Left colon (tissue), 2 donors: ENCODE measurements at regions not wholly inside any gene's neighbourhood (a gene's known extent, or its start where the extent isn't known, plus 50 kb on each side); places are given as distances from the start of the nearest gene placed in this dataset.
"Not testable (repeated sequence)": the region's sequence is repeated elsewhere in the genome, so short reads cannot be mapped to it uniquely, and the experiment has no call there.

Experiments used
- ATAC-seq: fragments of 200-7000 bp; cut with Tn5 transposase; one replicate; pipeline ENCODE4 v1.9.1; 2020; ENCODE audit warnings: mild to moderate bottlenecking, moderate library complexity
- DNase-seq, 2 donors: peaks; one replicate each; pipeline ENCODE4 v3.0.0-alpha.2; 2020
- intact Hi-C, 2 donors: fragments of 100-400 bp; cut with DNase I in 1 of 2; cut with micrococcal nuclease in 1 of 2; formaldehyde crosslinking; loops; one replicate each; pipeline versions ENCODE4 v1.11.2 to v1.14.0; 2022; cut with DNase I, micrococcal nuclease
- donor health status: DM: no; HTN: no; CAD: no.
- donor health status: DM: yes; HTN: yes; CAD: no.

DNA sequence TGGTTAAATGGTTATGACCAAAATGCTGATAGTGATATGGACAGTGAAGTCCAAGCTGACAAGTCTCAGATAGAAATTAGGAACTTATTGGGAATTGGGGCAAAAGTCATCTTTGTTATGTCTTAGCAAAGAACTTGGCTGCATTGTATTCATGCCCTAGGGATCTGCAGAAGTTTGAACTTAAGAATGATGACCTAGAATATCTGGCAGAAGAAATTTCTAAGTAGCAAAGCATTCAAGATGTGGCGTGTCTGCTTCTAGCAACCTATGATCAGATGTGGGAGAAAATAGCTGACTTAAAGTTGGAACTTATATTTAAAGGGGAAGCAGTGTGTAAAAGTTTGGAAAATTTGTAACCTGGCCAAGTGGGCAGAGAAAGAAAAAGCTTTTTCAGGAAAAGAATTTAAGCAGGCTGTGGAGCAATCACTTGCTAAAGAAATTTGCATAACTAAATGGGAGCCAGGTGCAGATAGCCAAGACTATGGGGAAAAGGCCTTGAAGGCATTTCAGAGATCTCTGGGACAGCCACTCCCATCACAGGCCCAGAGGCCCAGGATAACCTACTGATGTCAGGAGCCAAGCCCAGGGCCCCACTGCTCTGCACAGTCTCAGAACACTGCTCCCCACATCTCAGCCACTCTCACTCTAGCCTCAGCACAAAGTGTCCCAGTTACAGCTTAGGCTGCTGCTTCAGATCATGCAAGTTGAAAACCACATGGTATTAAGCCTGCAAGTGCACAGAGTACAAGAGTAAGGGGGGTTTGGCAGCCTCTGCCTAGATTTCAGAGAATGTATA lies 147.8 kb upstream of the TGFBR2 start:
- DNase-seq (no peak), ATAC-seq (no peak)
- intact Hi-C loops = no loop called here

DNA sequence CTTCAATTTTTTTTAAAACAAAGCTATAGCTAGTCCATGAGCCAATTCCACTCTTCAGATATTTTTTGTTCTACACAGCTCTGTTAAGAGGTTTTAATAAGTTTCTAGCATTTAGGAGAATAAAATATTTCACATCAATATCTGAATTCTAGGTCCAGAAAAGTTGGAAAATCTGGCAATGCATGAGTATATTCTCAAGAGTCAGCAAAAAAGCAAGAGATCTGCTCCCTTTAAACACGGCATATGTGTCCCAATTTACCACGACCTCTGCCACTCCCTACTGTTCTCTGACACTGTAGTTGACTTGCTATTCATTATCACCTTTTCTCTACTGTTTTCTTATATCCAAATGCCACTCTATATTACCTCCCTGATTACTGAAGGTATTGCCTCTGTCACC lies 145.1 kb upstream of the TGFBR2 start:
- DNase-seq (no peak), ATAC-seq (no peak)
- intact Hi-C loops = no loop called here

DNA sequence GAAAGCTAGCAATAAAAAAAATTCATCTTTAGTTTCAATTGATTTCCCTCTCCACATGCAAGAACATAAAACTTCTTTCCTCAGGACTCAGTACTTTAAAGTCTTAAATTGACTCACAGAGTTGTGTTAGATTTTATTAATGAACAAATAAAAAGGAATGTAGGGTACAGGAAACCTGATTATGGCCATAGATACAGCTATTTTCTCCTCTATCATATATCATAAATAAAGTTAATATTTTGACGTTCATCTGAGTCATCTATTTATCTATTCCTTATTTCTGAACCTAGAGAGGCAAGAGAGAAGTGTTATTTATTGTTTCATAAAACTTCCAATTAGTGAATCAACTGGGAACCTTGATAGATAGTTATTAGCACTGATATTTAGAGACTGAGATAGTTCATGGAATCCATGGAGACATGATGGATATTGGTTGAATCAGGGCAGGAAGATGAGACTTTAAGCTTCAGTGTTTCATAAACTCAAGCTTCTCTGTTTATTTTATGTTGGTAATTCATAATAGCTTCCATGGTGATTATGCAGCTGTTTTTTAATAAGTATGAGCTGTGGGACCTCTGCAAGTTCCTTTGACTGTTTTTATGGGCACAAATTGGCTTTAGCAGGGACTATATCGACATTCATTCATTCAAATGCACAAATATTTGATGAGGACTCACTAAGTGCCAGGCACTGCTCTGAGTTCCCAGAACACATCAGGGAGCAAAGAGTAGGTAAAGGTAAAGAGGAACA lies 143.5 kb upstream of the TGFBR2 start:
- ATAC-seq (no peak), DNase-seq (no peak)
- intact Hi-C loops = no loop called here

DNA sequence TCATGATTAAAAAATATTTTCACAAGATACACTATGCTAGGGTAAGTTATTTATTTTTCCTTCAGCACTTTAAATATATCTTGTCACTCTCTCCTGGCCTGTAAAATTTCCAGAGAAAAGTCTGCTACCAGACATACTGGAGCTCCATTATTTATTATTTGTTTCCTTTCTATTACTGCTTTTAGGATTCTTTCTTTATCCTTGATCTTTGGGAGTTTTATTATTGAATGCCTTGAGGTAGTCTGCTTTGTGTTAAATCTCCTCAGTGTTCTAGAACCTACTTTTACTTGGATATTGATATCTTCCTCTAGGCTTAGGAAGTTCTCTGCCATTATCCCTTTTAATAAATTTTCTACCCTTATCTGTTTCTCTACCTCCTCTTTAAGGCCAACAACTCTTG lies 142.0 kb upstream of the TGFBR2 start:
- intact Hi-C loops = no loop called here
- DNase-seq (no peak), ATAC-seq (no peak)

DNA sequence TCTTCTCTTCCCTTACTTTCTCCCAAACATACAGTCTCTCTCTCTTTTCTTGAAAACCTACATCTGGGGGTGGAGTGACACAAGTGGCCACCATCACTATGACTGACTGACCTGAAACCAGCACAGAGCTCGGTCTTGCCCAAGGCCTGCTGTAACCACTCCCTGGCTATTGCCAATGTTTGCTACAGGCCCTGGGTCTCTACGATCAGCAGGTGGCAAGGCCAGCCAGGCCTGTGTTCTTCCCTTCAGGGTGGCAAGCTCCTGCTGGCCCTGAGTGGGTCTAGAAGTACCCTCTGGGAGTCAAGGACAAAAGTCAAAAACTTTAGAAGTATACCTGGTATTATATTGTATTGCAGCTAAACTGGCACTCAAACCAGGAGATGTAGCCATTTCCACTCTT lies 140.9 kb upstream of the TGFBR2 start:
- no peak for DNase-seq
- intact Hi-C loops = no loop called here
- ATAC-seq = no peak

DNA sequence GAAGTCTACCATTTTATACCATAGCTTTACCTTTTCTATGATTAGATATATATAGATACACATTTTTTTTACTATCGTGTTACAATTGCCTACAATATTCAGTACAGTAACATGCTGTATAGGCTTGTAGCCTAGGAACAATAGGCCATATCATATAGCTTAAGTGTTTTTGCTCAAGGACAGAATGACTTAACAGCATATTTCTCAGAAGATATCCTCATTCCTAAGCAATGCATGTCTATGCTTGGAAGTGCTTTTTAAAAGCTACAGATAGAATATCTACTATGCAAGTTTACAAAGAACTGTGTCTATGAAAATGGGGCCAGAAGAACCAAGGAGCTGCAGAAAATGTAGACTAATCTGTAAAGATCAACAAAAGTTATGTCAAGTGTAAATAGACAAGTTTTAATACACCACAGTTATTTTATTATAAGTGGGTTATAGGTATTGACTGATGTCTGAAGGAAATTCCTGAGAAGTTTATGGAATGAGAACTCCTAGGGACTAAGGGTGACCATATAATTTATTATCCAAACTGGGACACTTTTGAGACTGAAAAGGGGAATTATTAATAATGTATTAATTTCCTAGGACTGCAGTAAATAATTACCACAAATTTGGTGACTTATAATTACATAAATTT lies 138.7 kb upstream of the TGFBR2 start:
- DNase-seq (no peak), ATAC-seq (no peak)
- intact Hi-C loops = no loop called here

DNA sequence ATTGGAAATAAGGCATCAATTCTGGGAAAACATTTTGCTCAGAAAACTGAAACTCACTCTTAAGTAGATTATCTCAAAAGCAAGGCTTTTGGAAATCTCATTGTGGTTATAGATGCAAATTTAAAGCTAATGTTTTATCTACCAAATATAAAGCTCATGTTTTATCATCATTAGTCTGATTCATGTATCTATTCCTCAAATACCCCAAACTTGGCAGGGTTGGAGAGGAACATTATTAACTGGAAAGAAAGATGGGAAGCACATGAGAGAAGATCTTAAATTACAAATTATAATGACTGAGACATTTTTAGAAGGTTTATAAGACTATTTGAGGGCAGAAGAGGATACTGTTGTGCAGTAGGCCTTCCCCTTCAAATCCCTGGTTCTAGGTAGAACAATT lies 137.3 kb upstream of the TGFBR2 start:
- no peak for DNase-seq
- ATAC-seq = no peak
- intact Hi-C loops = no loop called here

DNA sequence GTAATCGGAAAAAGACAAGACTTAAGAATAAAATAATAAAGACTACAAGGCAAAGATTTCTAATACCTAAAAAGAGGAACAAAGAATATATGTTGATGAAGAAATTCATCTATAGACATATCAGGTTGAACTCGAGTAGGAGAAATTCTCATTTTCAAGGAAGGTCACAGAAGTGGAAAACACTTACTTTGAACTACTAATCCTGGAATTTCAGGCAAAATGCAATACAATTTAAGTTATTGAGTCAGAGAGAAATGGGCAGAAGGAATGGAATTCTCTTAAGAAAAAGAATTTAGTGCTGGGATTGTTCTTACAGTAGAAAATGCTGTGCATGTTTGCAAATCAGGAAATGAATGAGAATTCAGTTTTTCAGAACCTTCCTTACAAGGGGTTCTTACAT lies 135.9 kb upstream of the TGFBR2 start:
- intact Hi-C loops = no loop called here
- no peak for ATAC-seq
- no peak for DNase-seq

DNA sequence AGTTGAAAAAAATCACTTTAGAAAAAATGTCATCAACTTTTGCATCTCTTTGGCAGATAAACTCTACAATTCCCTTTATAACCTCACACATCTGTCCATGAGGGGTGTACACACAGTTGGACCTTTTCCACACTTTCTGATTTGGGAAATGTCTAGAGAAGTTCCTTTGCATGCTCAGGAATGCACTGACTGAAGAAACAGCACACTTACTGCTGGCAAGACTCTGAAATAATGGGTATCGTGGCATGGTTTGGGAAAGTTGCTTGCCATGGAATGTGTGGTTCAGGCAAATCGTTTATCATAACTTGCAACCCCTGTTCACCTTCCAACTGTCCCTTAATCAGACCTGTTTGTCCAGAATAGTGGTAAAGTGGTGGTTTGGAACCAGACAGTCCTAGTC lies 135.3 kb upstream of the TGFBR2 start:
- intact Hi-C loops = no loop called here
- ATAC-seq = no peak
- no peak for DNase-seq

DNA sequence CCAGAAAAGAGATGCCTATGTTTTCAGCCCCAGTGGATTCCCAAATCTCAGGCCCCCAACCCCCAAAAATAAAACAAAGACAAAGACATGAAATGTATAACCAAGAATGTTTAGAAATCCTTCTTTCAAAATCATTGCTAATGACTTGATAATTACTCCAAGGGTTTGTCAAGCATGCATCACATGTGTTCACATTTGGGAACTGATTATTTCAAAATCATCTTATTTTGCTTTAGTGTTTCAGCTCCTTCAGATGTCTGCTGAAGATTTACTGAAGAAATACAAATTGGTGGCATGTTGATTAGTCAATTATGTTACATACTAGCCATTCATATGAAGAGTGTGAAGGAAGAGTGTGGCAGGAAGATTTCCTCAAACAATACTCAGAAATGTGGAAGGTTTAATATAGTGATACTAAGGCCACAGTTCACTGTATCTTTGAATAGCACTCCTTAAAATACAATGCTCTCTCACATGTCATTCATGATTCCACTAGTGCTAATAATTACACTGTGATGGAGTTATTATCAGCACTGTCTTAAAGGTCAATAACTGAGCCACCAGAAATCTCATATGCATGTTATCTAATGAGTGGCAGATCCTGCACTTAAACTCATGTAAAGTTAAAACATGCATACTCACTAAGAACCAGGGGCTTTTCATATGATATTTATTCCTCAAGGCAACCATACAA lies 134.5 kb upstream of the TGFBR2 start:
- intact Hi-C loops = no loop called here

DNA sequence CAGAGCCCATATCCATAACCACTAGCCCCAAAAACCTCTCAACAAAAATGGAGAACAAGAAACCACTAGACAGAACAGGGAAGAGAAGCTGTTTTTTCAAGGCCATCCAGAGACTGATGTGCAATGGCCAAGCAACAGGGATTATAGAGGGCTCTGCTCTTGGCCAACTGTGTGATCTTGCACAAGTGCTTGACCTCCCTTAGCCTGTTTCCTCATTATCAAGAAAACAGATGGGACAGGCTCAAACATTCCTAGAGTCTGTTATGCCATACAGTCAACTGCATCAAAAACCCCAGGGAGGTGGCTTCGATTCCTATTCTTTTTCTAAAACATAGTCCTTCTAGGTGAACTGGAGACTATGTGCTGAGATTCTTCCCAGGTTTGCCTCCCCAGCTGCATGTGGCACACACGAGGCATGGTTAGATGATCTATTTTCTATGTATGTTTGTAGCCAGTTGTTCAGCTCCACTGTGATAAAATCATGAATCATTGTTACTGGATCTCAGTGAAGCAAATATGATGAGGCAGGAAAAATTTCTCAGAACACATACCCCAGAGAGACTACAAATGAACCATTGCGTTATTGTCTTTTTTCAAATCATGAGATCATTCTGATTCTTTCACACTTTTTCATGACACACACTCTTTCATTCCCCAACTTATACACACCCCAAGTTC lies 132.9 kb upstream of the TGFBR2 start:
- ATAC-seq (no peak), DNase-seq (no peak)
- intact Hi-C loops = no loop called here

More for the DNA sequence above, 134.5 kb upstream of the TGFBR2 start:
- ATAC-seq (no peak), DNase-seq (no peak)

DNA sequence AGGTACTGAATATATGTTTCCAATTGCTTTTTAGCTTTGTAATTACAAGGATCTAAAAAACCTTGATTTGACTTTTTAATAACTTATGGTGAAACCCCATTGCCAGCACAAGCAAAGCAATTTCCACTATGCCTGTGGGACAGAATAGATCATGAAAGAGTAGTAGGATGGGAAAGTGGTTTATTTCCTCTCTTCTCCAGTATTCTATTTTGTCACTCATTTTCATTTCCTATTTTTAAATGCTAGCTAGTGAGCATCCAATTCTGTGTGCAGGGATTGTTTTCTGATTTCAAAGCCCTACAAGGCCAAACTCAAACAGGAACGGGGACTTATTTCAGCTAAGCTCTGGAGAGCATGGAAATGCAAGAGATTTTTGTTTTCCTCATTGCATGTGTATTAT lies 132.0 kb upstream of the TGFBR2 start:
- ATAC-seq (no peak), DNase-seq (no peak)
- intact Hi-C loops = no loop called here

DNA sequence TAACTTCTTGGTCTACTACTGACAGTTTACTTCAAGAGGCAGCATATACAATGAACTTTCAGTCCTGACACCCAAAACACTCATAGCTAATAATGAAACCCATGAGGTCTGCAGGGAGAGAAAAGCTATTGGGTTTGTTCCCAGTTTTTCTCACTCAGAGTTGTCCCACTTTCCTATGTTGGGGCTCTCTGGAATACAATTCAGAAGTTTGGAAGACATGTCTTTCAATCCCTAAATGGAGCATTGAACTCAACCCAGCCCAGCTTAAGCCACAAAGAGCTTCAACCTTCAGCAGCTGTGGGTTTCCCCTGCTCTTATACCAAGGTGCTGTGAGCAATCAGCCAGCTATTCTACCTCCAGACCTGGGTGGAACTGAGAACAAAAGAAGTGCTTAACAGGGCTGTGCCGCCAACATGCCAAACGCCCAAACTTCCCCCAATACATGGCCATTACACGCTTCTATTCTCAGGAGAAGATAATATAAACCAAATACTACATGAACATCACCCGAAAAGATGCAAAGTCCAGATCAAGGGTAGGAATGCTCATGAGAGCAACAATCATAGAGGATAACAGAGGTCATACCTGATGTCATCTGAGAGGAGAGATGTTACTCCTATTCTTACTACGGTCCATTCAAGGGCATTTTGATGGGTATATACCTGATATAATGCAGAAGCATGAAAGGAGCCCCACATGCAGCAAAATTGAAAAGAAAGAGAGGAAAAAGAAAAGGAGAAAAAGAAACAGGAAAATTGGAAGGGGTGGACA lies 131.2 kb upstream of the TGFBR2 start:
- ATAC-seq = no peak
- intact Hi-C loops = no loop called here
- no peak for DNase-seq

DNA sequence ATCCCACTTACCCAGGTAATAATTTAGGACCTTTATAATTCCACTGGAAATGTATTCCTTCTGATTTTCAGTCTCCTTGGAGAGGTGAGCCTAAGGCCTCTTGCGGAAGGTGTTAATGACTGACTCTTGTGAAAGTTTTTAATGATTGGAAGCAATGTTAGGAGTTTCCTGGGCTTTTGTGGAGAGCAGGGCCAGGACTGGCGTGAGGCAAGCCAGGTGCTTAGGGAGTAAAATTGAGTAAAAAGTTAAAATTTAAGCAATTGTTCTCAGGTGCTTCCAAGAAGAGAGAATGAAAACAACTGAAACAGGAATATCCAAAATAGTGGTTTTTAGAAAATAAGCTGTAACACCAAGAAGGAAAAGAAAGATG lies 130.6 kb upstream of the TGFBR2 start:
- no peak for ATAC-seq
- intact Hi-C loops = no loop called here

DNA sequence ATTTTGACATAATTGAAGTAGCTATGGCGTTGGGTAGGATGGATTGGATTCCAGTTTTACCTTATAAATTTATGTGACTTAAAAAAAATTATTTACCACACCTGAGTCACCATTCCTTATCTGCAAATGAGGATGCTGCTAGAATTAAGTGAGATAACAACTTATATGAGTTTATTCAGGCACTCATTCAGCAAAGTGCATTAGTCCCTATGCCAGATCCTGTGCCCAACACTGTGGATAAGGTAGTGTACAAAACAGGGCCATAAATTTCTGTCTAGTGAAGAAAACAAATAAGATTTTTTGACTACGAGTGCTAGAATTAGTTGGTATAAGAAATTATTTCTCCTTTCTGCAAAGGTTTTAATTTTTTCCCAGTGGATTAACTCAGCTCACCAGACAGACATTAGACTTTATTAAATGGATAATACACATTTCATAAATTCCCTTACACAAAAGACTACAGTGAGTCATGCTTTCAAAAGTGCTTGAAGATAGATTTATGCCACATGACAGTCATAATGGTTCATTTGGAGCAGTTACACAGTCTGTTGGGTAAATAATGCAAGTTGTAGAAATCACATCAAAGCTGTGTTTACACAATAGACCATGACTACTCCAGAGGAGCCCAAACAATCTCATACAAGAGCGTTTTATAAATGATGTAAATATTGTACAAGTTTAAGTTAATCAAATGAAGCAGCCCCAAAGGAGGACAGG lies 129.9 kb upstream of the TGFBR2 start:
- DNase-seq (no peak), ATAC-seq (peak; percentile 30)
- intact Hi-C loops = no loop called here

More for the DNA sequence above, 130.6 kb upstream of the TGFBR2 start:
- DNase-seq = no peak

DNA sequence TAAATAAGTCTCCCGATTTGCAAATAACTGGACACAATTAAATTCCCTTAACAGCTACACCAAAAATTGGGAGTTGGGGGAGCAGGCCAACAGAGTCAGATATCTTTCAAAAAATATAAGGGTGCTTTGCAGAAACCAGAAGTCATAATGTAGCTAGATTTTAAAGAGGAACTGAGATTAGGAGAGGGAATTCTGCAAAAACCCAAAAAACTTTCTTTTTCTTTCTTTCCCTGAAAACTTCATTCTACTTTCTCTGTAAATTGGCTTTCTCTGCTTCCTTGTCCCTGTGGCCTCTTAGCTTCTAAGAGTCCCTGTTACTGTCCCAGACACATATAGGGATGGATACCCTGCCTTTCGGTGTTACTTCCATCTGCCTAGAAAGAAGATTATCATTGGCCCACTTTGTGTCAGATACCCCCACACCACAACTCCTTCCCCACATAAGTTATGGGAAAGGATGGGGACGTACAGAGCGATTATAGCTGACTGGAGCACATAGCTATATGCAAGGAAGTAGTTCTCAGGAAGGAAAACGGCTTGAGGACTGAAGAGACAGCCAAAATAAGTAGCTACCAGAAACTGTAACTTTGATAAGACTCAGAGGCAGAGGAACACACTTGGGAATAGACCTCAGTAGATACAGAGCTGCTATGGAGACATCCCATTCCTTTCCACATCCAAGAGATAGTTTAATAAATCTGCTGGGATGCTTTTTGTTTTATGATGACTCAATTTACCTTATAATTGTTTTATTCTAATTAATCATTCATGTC lies 129.1 kb upstream of the TGFBR2 start:
- ATAC-seq (no peak), DNase-seq (no peak)
- intact Hi-C loops = no loop called here

DNA sequence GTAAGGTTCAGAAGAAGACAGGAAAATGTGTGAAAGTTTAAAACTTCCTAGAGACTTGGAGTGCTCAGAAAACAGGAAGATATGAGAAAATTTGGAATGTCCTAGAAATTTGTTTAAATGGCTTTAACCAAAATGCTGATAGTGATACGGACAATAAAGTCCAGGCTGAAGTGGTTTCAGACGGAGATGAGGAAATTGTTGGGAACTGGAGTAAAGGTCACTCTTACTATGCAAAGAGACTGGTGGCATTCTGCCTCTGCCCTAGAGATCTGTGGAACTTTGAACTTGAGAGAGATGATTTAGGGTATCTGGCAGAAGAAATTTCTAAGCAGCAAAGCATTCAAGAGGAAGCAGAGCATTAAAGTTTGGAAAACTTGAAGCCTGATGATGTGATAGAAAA lies 126.7 kb upstream of the TGFBR2 start:
- peak; percentile 65 for ATAC-seq
- DNase-seq, intact Hi-C loops: not testable (repeated sequence)
